ENCODE measurements at regions not wholly inside any gene's neighbourhood (a gene's known extent, or its start where the extent isn't known, plus 50 kb on each side); places are given as distances from the start of the nearest gene placed in this dataset.

DNA sequence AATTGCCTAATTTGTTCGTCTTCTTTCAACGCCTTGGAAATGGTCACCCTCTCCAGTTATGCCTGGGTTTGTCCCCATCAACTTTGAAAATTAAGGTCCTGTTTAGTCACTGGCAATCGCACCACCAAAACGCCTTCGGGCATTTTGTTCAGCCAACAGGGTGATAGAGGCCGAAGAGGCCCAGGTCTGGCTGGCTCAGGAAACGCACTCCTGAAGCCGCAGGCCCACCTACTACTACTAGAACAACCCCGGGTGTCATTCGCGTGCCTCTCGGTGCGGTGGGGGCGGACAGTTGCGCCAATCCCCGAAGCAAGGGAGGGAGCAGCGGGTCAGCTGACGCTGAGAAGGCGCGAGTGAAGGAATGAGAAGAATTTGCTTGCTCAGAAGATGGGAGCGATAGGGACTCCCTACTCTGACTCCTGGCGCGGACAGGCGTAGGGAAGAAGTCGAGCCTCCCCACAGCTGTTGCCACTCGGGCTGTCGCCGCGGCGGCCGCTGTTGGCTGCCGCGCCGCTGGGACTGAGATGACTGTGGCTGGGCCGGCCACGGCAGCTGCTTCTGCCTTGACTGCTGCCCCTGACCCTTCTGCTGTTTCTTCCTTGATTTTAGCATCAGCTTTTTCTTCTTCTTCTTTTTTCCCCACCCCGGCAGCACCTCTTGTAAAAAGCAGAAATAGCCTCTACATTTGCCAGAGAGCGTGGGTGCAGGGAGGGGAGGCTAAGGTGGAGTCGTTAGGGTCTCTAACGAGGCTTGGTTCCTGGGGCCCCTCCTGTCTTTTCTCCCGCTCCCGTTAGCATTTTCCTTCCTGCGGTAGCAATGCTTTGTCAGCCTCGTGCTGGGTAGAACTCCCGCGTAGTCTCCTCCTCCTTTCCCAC, 387.6 kb downstream of the FIGN start (continued):
- TF ChIP-seq, protein P1, sequence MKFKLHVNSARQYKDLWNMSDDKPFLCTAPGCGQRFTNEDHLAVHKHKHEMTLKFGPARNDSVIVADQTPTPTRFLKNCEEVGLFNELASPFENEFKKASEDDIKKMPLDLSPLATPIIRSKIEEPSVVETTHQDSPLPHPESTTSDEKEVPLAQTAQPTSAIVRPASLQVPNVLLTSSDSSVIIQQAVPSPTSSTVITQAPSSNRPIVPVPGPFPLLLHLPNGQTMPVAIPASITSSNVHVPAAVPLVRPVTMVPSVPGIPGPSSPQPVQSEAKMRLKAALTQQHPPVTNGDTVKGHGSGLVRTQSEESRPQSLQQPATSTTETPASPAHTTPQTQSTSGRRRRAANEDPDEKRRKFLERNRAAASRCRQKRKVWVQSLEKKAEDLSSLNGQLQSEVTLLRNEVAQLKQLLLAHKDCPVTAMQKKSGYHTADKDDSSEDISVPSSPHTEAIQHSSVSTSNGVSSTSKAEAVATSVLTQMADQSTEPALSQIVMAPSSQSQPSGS (CRISPR knock-in tag; IDR thresholded peaks at IDR 0.05; ENCODE audit: borderline replicate concordance, low read depth) = no peak
- TF ChIP-seq ZNF416 (CRISPR knock-in tag; IDR thresholded peaks at IDR 0.05) (no peak), SP1 (CRISPR knock-in tag; conservative IDR thresholded peaks at IDR 0.05) (peak; percentile 55), NR1H2 (CRISPR knock-in tag; IDR thresholded peaks at IDR 0.05) (no peak), EMX1 (CRISPR knock-in tag; IDR thresholded peaks at IDR 0.05) (no peak), GRHL2 (CRISPR knock-in tag; IDR thresholded peaks at IDR 0.05; ENCODE audit: insufficient replicate concordance, severe bottlenecking) (no peak), NR2C2 (CRISPR knock-in tag; IDR thresholded peaks at IDR 0.05) (no peak), ETV6 (CRISPR knock-in tag; IDR thresholded peaks at IDR 0.05) (peak; percentile 25; the same call in 1 of the 2 replicates), GABPB1 (CRISPR knock-in tag; IDR thresholded peaks at IDR 0.05) (no peak), ZNF317 (CRISPR knock-in tag; IDR thresholded peaks at IDR 0.05; ENCODE audit: borderline replicate concordance, low read depth) (no peak), ZNF219 (CRISPR knock-in tag; IDR thresholded peaks at IDR 0.05; ENCODE audit: borderline replicate concordance) (no peak), ZNF121 (CRISPR knock-in tag; IDR thresholded peaks at IDR 0.05) (no peak), ZNF138 (CRISPR knock-in tag; conservative IDR thresholded peaks at IDR 0.05) (no peak), TCF7 (CRISPR knock-in tag; IDR thresholded peaks at IDR 0.05; ENCODE audit: low read depth) (no peak)
- TF ChIP-seq, protein P2, sequence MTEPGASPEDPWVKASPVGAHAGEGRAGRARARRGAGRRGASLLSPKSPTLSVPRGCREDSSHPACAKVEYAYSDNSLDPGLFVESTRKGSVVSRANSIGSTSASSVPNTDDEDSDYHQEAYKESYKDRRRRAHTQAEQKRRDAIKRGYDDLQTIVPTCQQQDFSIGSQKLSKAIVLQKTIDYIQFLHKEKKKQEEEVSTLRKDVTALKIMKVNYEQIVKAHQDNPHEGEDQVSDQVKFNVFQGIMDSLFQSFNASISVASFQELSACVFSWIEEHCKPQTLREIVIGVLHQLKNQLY (CRISPR knock-in tag; IDR thresholded peaks at IDR 0.05) = no peak
- TF ChIP-seq, protein P3, sequence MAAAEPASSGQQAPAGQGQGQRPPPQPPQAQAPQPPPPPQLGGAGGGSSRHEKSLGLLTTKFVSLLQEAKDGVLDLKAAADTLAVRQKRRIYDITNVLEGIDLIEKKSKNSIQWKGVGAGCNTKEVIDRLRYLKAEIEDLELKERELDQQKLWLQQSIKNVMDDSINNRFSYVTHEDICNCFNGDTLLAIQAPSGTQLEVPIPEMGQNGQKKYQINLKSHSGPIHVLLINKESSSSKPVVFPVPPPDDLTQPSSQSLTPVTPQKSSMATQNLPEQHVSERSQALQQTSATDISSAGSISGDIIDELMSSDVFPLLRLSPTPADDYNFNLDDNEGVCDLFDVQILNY (CRISPR knock-in tag; IDR thresholded peaks at IDR 0.05) = no peak
- TF ChIP-seq, protein P4, sequence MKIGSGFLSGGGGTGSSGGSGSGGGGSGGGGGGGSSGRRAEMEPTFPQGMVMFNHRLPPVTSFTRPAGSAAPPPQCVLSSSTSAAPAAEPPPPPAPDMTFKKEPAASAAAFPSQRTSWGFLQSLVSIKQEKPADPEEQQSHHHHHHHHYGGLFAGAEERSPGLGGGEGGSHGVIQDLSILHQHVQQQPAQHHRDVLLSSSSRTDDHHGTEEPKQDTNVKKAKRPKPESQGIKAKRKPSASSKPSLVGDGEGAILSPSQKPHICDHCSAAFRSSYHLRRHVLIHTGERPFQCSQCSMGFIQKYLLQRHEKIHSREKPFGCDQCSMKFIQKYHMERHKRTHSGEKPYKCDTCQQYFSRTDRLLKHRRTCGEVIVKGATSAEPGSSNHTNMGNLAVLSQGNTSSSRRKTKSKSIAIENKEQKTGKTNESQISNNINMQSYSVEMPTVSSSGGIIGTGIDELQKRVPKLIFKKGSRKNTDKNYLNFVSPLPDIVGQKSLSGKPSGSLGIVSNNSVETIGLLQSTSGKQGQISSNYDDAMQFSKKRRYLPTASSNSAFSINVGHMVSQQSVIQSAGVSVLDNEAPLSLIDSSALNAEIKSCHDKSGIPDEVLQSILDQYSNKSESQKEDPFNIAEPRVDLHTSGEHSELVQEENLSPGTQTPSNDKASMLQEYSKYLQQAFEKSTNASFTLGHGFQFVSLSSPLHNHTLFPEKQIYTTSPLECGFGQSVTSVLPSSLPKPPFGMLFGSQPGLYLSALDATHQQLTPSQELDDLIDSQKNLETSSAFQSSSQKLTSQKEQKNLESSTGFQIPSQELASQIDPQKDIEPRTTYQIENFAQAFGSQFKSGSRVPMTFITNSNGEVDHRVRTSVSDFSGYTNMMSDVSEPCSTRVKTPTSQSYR (CRISPR knock-in tag; IDR thresholded peaks at IDR 0.05) = no peak
- TF ChIP-seq, protein P5, sequence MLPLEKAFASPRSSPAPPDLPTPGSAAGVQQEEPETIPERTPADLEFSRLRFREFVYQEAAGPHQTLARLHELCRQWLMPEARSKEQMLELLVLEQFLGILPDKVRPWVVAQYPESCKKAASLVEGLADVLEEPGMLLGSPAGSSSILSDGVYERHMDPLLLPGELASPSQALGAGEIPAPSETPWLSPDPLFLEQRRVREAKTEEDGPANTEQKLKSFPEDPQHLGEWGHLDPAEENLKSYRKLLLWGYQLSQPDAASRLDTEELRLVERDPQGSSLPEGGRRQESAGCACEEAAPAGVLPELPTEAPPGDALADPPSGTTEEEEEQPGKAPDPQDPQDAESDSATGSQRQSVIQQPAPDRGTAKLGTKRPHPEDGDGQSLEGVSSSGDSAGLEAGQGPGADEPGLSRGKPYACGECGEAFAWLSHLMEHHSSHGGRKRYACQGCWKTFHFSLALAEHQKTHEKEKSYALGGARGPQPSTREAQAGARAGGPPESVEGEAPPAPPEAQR (CRISPR knock-in tag; IDR thresholded peaks at IDR 0.05) = no peak
- TF ChIP-seq, protein P6, sequence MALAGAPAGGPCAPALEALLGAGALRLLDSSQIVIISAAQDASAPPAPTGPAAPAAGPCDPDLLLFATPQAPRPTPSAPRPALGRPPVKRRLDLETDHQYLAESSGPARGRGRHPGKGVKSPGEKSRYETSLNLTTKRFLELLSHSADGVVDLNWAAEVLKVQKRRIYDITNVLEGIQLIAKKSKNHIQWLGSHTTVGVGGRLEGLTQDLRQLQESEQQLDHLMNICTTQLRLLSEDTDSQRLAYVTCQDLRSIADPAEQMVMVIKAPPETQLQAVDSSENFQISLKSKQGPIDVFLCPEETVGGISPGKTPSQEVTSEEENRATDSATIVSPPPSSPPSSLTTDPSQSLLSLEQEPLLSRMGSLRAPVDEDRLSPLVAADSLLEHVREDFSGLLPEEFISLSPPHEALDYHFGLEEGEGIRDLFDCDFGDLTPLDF (CRISPR knock-in tag; IDR thresholded peaks at IDR 0.05) = no peak
- TF ChIP-seq, protein P7, sequence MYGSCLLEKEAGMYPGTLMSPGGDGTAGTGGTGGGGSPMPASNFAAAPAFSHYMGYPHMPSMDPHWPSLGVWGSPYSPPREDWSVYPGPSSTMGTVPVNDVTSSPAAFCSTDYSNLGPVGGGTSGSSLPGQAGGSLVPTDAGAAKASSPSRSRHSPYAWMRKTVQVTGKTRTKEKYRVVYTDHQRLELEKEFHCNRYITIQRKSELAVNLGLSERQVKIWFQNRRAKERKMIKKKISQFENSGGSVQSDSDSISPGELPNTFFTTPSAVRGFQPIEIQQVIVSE (CRISPR knock-in tag; IDR thresholded peaks at IDR 0.05; ENCODE audit: borderline replicate concordance) = no peak
- TF ChIP-seq, protein P8, sequence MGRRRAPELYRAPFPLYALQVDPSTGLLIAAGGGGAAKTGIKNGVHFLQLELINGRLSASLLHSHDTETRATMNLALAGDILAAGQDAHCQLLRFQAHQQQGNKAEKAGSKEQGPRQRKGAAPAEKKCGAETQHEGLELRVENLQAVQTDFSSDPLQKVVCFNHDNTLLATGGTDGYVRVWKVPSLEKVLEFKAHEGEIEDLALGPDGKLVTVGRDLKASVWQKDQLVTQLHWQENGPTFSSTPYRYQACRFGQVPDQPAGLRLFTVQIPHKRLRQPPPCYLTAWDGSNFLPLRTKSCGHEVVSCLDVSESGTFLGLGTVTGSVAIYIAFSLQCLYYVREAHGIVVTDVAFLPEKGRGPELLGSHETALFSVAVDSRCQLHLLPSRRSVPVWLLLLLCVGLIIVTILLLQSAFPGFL (CRISPR knock-in tag; IDR thresholded peaks at IDR 0.05; ENCODE audit: borderline replicate concordance) = no peak
- TF ChIP-seq, protein P9, sequence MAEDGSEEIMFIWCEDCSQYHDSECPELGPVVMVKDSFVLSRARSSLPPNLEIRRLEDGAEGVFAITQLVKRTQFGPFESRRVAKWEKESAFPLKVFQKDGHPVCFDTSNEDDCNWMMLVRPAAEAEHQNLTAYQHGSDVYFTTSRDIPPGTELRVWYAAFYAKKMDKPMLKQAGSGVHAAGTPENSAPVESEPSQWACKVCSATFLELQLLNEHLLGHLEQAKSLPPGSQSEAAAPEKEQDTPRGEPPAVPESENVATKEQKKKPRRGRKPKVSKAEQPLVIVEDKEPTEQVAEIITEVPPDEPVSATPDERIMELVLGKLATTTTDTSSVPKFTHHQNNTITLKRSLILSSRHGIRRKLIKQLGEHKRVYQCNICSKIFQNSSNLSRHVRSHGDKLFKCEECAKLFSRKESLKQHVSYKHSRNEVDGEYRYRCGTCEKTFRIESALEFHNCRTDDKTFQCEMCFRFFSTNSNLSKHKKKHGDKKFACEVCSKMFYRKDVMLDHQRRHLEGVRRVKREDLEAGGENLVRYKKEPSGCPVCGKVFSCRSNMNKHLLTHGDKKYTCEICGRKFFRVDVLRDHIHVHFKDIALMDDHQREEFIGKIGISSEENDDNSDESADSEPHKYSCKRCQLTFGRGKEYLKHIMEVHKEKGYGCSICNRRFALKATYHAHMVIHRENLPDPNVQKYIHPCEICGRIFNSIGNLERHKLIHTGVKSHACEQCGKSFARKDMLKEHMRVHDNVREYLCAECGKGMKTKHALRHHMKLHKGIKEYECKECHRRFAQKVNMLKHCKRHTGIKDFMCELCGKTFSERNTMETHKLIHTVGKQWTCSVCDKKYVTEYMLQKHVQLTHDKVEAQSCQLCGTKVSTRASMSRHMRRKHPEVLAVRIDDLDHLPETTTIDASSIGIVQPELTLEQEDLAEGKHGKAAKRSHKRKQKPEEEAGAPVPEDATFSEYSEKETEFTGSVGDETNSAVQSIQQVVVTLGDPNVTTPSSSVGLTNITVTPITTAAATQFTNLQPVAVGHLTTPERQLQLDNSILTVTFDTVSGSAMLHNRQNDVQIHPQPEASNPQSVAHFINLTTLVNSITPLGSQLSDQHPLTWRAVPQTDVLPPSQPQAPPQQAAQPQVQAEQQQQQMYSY (CRISPR knock-in tag; IDR thresholded peaks at IDR 0.05) = no peak
- TF ChIP-seq, protein P10, sequence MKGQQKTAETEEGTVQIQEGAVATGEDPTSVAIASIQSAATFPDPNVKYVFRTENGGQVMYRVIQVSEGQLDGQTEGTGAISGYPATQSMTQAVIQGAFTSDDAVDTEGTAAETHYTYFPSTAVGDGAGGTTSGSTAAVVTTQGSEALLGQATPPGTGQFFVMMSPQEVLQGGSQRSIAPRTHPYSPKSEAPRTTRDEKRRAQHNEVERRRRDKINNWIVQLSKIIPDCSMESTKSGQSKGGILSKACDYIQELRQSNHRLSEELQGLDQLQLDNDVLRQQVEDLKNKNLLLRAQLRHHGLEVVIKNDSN (CRISPR knock-in tag; IDR thresholded peaks at IDR 0.05) = peak; percentile 87

Data from WTC11 (cell line).